IMR-90 (cell line): ENCODE measurements at regions not wholly inside any gene's neighbourhood (a gene's known extent, or its start where the extent isn't known, plus 50 kb on each side); places are given as distances from the start of the nearest gene placed in this dataset.

ENCODE experiments used
- ATAC-seq: fragments of 200-7000 bp; cut with Tn5 transposase; 2 replicates; pipeline ENCODE4 v1.9.1; 2020; ENCODE audit warnings: low read depth, mild to moderate bottlenecking, moderate library complexity
- BruUV-seq: library from RNA; stranded (reverse); fragments of 400-500 nt; replicated peaks from 2 replicates; lab custom pipeline; 2021; lab: Mats Ljungman, UMichigan
- CTCF ChIA-PET: fragments of 300-600 bp; formaldehyde crosslinking; extraction: SDS; loops from one replicate; lab custom pipeline; 2021; ENCODE audit warnings: antibody characterized with exemption; lab: Yijun Ruan, JAX
- POLR2A ChIA-PET: fragments of 300-600 bp; sonication (Branson Sonifier 250); formaldehyde crosslinking; loops from one replicate; lab custom pipeline; 2022; ENCODE audit warnings: antibody characterized with exemption; ENCODE audit not compliant: unreplicated experiment; lab: Charles Lee
- DNase-seq: peaks from one replicate; pipeline ENCODE4 v3.0.0; 2013
- H2AFZ ChIP-seq: replicated peaks from 2 replicates; pipeline ENCODE3; 2013; ENCODE audit warnings: low read length, mild to moderate bottlenecking; ENCODE audit not compliant: poor library complexity
- H2AK5ac ChIP-seq: 2 replicates; pipeline ENCODE4 v1.6.1; 2013; ENCODE audit warnings: low read depth, low read length, inconsistent platforms
- H2AK9ac ChIP-seq: replicated peaks from 2 replicates; pipeline ENCODE3; 2013; ENCODE audit warnings: mild to moderate bottlenecking, low read depth, low read length, moderate library complexity; ENCODE audit not compliant: poor library complexity
- H2BK120ac ChIP-seq: 2 replicates; pipeline ENCODE4 v1.6.1; 2013; ENCODE audit warnings: low read depth, low read length, inconsistent platforms
- H2BK15ac ChIP-seq: 3 replicates; pipeline ENCODE4 v1.6.1; 2013; ENCODE audit warnings: low read depth, low read length, inconsistent platforms
- H2BK20ac ChIP-seq: 2 replicates; pipeline ENCODE4 v1.6.1; 2013; ENCODE audit warnings: low read depth, mild to moderate bottlenecking, inconsistent platforms, low read length, moderate library complexity
- H2BK5ac ChIP-seq: 2 replicates; pipeline ENCODE4 v1.6.1; 2013; ENCODE audit warnings: mild to moderate bottlenecking, low read depth, low read length, inconsistent platforms; ENCODE audit not compliant: poor library complexity, severe bottlenecking
- H3K14ac ChIP-seq: replicated peaks from 2 replicates; pipeline ENCODE4 v1.6.1; 2013; ENCODE audit warnings: low read depth, low read length, inconsistent platforms
- H3K18ac ChIP-seq: 2 replicates; pipeline ENCODE4 v1.6.1; 2013; ENCODE audit warnings: low read depth, low read length, control low read depth
- H3K23ac ChIP-seq: 2 replicates; pipeline ENCODE4 v1.6.1; 2013; ENCODE audit warnings: low read depth, low read length, inconsistent platforms
- H3K27ac ChIP-seq: 2 replicates; pipeline ENCODE4 v1.5.1; 2013; ENCODE audit warnings: mild to moderate bottlenecking, control low read depth, low read length; ENCODE audit not compliant: insufficient read depth
- H3K27me3 ChIP-seq: 2 replicates; pipeline ENCODE4 v1.6.1; 2013; ENCODE audit warnings: low read length; ENCODE audit not compliant: control insufficient read depth, insufficient read depth
- H3K36me3 ChIP-seq: 2 replicates; pipeline ENCODE4 v1.6.1; 2013; ENCODE audit warnings: low read length, mixed read lengths; ENCODE audit not compliant: control insufficient read depth, insufficient read depth
- H3K4ac ChIP-seq: 2 replicates; pipeline ENCODE4 v1.6.1; 2013; ENCODE audit warnings: low read depth, low read length, inconsistent platforms
- H3K4me1 ChIP-seq: 2 replicates; pipeline ENCODE4 v1.6.1; 2013; ENCODE audit warnings: low read length, mixed read lengths; ENCODE audit not compliant: control insufficient read depth, insufficient read depth
- H3K4me2 ChIP-seq: 2 replicates; pipeline ENCODE4 v1.6.1; 2013; ENCODE audit warnings: low read depth, mild to moderate bottlenecking, control low read depth, low read length, moderate library complexity
- H3K4me3 ChIP-seq: 2 replicates; pipeline ENCODE4 v1.5.1; 2013; ENCODE audit warnings: low read depth, mild to moderate bottlenecking, control low read depth, low read length, moderate library complexity; ENCODE audit not compliant: insufficient read depth
- H3K56ac ChIP-seq: 2 replicates; pipeline ENCODE4 v1.6.1; 2013; ENCODE audit warnings: low read length, inconsistent platforms; ENCODE audit not compliant: insufficient read depth; ENCODE audit errors: extremely low read depth
- H3K79me1 ChIP-seq, 2 experiments: 2 replicates each; pipeline ENCODE4 v1.6.1; 2013; ENCODE audit warnings: low read length in 2 of 2, inconsistent platforms in 1 of 2, low read depth in 1 of 2
- H3K9ac ChIP-seq: 2 replicates; pipeline ENCODE4 v1.6.1; 2013; ENCODE audit warnings: low read depth, low read length, control low read depth
- H3K9me1 ChIP-seq: 2 replicates; pipeline ENCODE4 v1.6.1; 2013; ENCODE audit warnings: low read length, inconsistent platforms; ENCODE audit not compliant: insufficient read depth
- H3K9me3 ChIP-seq: 2 replicates; pipeline ENCODE4 v1.6.1; 2013; ENCODE audit warnings: low read length; ENCODE audit not compliant: control insufficient read depth, insufficient read depth
- H4K20me1 ChIP-seq: 2 replicates; pipeline ENCODE4 v1.6.1; 2013; ENCODE audit warnings: low read length, inconsistent platforms; ENCODE audit not compliant: insufficient read depth
- H4K5ac ChIP-seq: 2 replicates; pipeline ENCODE4 v1.6.1; 2013; ENCODE audit warnings: mild to moderate bottlenecking, low read depth, low read length, control low read depth
- H4K8ac ChIP-seq, 2 experiments: 2 replicates each; pipeline ENCODE4 v1.6.1; 2013; ENCODE audit warnings: low read depth in 2 of 2, low read length in 2 of 2, control low read depth in 1 of 2, inconsistent platforms in 1 of 2
- H4K91ac ChIP-seq: 2 replicates; pipeline ENCODE4 v1.6.1; 2013; ENCODE audit warnings: low read depth, low read length, inconsistent platforms; ENCODE audit not compliant: insufficient read depth
- CEBPB ChIP-seq: IDR thresholded peaks from 2 replicates; pipeline ENCODE4 v1.6.1; 2012; ENCODE audit warnings: low read depth, low read length, improper control_type of control experiment
- CHD1 ChIP-seq: IDR thresholded peaks from 2 replicates; pipeline ENCODE4 v1.6.1; 2012; ENCODE audit warnings: low read depth, low read length, improper control_type of control experiment
- MAZ ChIP-seq: IDR thresholded peaks from 2 replicates; pipeline ENCODE4 v1.6.1; 2012; ENCODE audit warnings: low read depth, mild to moderate bottlenecking, low read length, improper control_type of control experiment, moderate library complexity, borderline replicate concordance
- MXI1 ChIP-seq: IDR thresholded peaks from 2 replicates; pipeline ENCODE4 v1.6.1; 2012; ENCODE audit warnings: low read depth, mild to moderate bottlenecking, low read length, moderate library complexity, borderline replicate concordance
- NFE2L2 ChIP-seq: fragments of 150-350 bp; IDR thresholded peaks from 2 replicates; pipeline ENCODE4 v1.6.1; 2016; ENCODE audit warnings: low read depth, mild to moderate bottlenecking, low read length
- RAD21 ChIP-seq: IDR thresholded peaks from 2 replicates; pipeline ENCODE4 v1.6.1; 2012; ENCODE audit warnings: low read length, improper control_type of control experiment
- RCOR1 ChIP-seq: IDR thresholded peaks from 2 replicates; pipeline ENCODE4 v1.6.1; 2012; ENCODE audit warnings: mild to moderate bottlenecking, low read length, improper control_type of control experiment; ENCODE audit not compliant: insufficient replicate concordance
- RFX5 ChIP-seq: IDR thresholded peaks from 2 replicates; pipeline ENCODE4 v1.8.0; 2012; ENCODE audit warnings: low read depth, mild to moderate bottlenecking, low read length, moderate library complexity
- SMC3 ChIP-seq: fragments of 150-350 bp; IDR thresholded peaks from 2 replicates; pipeline ENCODE4 v1.6.1; 2016; ENCODE audit warnings: low read depth, mild to moderate bottlenecking, antibody characterized with exemption, low read length, moderate library complexity
- WGBS, 2 experiments: methylation state at CpG; one replicate each; pipeline versions ENCODE4 v1.1.5 to v1.1.7; 2013; ENCODE audit warnings: missing lambda C conversion rate in 2 of 2; ENCODE audit not compliant: insufficient read length in 1 of 2; ENCODE audit errors: extremely low coverage in 2 of 2; 5-methylcytosine and 5-hydroxymethylcytosine counted together
- dilution Hi-C: fragments of 300-500 bp; cut with HindIII; formaldehyde crosslinking; loops from one replicate; pipeline ENCODE4 v1.14.3; 2018; ENCODE audit warnings: low sequenced_read_pairs; ENCODE audit not compliant: unreplicated experiment
- in situ Hi-C: fragments of 300-500 bp; cut with MboI; formaldehyde crosslinking; loops from 3 replicates; pipeline ENCODE4 v1.14.3; 2019; ENCODE audit warnings: low sequenced_read_pairs, inconsistent platforms, mixed read lengths
- intact Hi-C: fragments of 100-400 bp; cut with micrococcal nuclease; formaldehyde crosslinking; loops from 2 replicates; pipeline ENCODE4 v1.10.0; 2022
- TF ChIP-seq, protein P1 (sequence below): fragments of 150-350 bp; IDR thresholded peaks from 2 replicates; pipeline ENCODE4 v1.6.1; 2016; ENCODE audit warnings: low read depth, mild to moderate bottlenecking, low read length, moderate library complexity, borderline replicate concordance

GRCh38 chr20:12028771-12029170 is 111.1 kb downstream of the BTBD3 start:
- H3K9me3 ChIP-seq: no peaks in the 10 kb centered on the region
- no peak overlapping the region for H3K56ac ChIP-seq
- H4K91ac ChIP-seq: no peak overlapping the region
- H3K14ac ChIP-seq: no peak overlapping the region
- H3K4ac ChIP-seq: no peak overlapping the region
- POLR2A ChIA-PET: no interaction called here
- CTCF ChIA-PET: no interaction called here
- TF ChIP-seq CEBPB: no peak
- no peak for TF ChIP-seq RCOR1
- TF ChIP-seq SMC3: no peak
- no peak for TF ChIP-seq MXI1
- no peak for TF ChIP-seq MAZ
- no peak for TF ChIP-seq NFE2L2
- TF ChIP-seq, protein P1, sequence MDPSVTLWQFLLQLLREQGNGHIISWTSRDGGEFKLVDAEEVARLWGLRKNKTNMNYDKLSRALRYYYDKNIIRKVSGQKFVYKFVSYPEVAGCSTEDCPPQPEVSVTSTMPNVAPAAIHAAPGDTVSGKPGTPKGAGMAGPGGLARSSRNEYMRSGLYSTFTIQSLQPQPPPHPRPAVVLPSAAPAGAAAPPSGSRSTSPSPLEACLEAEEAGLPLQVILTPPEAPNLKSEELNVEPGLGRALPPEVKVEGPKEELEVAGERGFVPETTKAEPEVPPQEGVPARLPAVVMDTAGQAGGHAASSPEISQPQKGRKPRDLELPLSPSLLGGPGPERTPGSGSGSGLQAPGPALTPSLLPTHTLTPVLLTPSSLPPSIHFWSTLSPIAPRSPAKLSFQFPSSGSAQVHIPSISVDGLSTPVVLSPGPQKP: no peak
- no peak for TF ChIP-seq RFX5
- TF ChIP-seq RAD21: no peak
- TF ChIP-seq CHD1: no peak
- no peak overlapping the region for H2AK9ac ChIP-seq
- ATAC-seq (no peak), DNase-seq (no peak)
- H3K4me1 ChIP-seq: no peaks in the 10 kb centered on the region
- dilution Hi-C loops (no loop called here), intact Hi-C loops (no loop called here), in situ Hi-C loops (no loop called here)
- no peak overlapping the region for H3K4me2 ChIP-seq
- no peaks in the 10 kb centered on the region for H3K9me1 ChIP-seq
- no peak overlapping the region for H2AK5ac ChIP-seq
- no CpG with 5 or more reads among the region's 6 CpGs for WGBS, 2 experiments
- no peaks in the 10 kb centered on the region for H4K20me1 ChIP-seq
- no TSS peak for BruUV-seq
- H2BK120ac ChIP-seq: no peak overlapping the region
- H3K18ac ChIP-seq: no peak overlapping the region
- no peaks in the 10 kb centered on the region for H3K36me3 ChIP-seq
- H4K5ac ChIP-seq: no peak overlapping the region
- no peak overlapping the region for H2BK20ac ChIP-seq
- H3K79me1 ChIP-seq: no peaks in the 10 kb centered on the region
- no peak overlapping the region for H3K23ac ChIP-seq
- no peak overlapping the region for H3K27ac ChIP-seq
- no peak overlapping the region for H3K9ac ChIP-seq
- peaks cover 3% of the 10 kb centered on the region for H3K27me3 ChIP-seq
- no peak overlapping the region for H2BK5ac ChIP-seq
- no peak overlapping the region for H2BK15ac ChIP-seq
- H3K4me3 ChIP-seq: no peak overlapping the region
- no peak overlapping the region for H2AFZ ChIP-seq
- no peak overlapping the region for H4K8ac ChIP-seq
